NB4 (cell line): ENCODE measurements at regions not wholly inside any gene's neighbourhood (a gene's known extent, or its start where the extent isn't known, plus 50 kb on each side); places are given as distances from the start of the nearest gene placed in this dataset.

Experiments
- DNase-seq: peaks from one replicate; pipeline ENCODE4 v3.0.0; 2010; ENCODE audit warnings: low read depth
- H3K4me3 ChIP-seq: one replicate; pipeline ENCODE4 v1.5.1; 2011; ENCODE audit warnings: mild to moderate bottlenecking, low read depth, low read length, moderate library complexity
- MAX ChIP-seq: IDR thresholded peaks from 2 replicates; pipeline ENCODE4 v1.6.1; 2011; ENCODE audit warnings: low read depth, low read length
- MYC ChIP-seq: IDR thresholded peaks from 2 replicates; pipeline ENCODE4 v1.6.1; 2011; ENCODE audit warnings: low read depth, low read length
- POLR2A ChIP-seq: IDR thresholded peaks from 2 replicates; pipeline ENCODE4 v1.6.1; 2011; ENCODE audit warnings: mild to moderate bottlenecking; ENCODE audit not compliant: insufficient read length; ENCODE audit errors: extremely low read depth
- TF ChIP-seq, protein P1 (sequence below): IDR thresholded peaks from one replicate; pipeline ENCODE4 v1.5.1; 2012; ENCODE audit warnings: low read depth, low read length

DNA sequence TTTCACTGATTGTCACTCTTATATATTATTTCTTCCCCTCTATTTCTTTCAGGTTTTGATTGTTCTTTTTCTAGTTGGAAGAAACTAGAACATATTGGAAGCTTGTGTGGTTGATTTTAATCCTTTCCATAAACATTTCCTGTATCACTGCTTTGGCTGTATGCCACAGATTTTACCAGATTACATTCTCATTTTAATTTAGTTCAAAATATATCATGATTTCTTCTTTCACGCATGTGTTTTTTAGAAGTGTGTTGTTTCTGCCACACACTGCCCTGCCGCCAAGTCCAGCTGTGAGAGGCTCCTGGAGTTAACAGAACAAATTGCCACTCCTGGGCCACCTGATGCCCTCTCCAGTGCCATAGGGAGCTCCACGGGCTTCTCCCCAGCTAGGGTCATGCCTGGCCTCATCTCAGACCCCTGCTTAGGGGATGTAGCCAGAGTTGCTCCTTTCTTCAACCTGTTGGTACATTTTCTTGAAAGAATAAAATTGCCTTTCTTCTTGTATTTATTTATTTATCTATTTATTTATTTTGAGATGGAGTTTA, 206.2 kb upstream of the COPS8 start:
- H3K4me3 ChIP-seq, result no peak overlapping the region
- TF ChIP-seq MAX, result no peak
- no peak for TF ChIP-seq MYC
- TF ChIP-seq, protein P1, sequence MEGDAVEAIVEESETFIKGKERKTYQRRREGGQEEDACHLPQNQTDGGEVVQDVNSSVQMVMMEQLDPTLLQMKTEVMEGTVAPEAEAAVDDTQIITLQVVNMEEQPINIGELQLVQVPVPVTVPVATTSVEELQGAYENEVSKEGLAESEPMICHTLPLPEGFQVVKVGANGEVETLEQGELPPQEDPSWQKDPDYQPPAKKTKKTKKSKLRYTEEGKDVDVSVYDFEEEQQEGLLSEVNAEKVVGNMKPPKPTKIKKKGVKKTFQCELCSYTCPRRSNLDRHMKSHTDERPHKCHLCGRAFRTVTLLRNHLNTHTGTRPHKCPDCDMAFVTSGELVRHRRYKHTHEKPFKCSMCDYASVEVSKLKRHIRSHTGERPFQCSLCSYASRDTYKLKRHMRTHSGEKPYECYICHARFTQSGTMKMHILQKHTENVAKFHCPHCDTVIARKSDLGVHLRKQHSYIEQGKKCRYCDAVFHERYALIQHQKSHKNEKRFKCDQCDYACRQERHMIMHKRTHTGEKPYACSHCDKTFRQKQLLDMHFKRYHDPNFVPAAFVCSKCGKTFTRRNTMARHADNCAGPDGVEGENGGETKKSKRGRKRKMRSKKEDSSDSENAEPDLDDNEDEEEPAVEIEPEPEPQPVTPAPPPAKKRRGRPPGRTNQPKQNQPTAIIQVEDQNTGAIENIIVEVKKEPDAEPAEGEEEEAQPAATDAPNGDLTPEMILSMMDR, result no peak
- TF ChIP-seq POLR2A, result no peak
- no peak for DNase-seq

GRCh38 chr2:236882074-236882473, 203.6 kb upstream of the COPS8 start:
- DNase-seq, result no peak
- no peak overlapping the region for H3K4me3 ChIP-seq
- TF ChIP-seq, protein P1, result no peak
- TF ChIP-seq MYC (no peak), MAX (no peak), POLR2A (no peak)

DNA sequence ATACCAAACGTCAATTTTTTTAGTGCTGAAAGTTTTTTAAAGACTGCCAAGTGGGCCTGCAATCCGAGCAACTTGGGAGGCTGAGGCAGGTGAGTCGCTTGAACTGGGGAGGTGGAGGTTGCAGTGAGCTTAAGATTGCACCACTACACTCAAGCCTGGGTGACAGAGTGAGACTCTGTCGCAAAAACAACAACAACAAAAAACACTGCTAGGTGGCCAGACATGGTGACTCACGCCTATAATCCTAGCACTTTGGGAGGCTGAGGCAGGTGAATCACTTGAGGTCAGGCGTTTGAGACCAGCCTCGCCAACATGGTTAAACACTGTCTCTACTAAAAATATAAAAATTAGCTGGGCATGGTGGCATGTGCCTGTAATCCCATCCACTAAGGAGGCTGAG, 202.8 kb upstream of the COPS8 start:
- H3K4me3 ChIP-seq, result no peak overlapping the region
- TF ChIP-seq MAX (no peak), MYC (no peak), POLR2A (no peak)
- TF ChIP-seq, protein P1, result no peak
- no peak for DNase-seq

GRCh38 chr2:236883819-236884218, 201.9 kb upstream of the COPS8 start:
- DNase-seq, result no peak
- H3K4me3 ChIP-seq, result no peak overlapping the region
- no peak for TF ChIP-seq POLR2A
- TF ChIP-seq MAX, result no peak
- TF ChIP-seq MYC, result no peak
- TF ChIP-seq, protein P1, result no peak

- TF ChIP-seq MAX (no peak), MYC (no peak), POLR2A (no peak)
- TF ChIP-seq, protein P1, result no peak
- DNase-seq, result no peak
- no peak overlapping the region for H3K4me3 ChIP-seq
Measured at GRCh38 chr2:236884569-236885175, 201.0 kb upstream of the COPS8 start.

GRCh38 chr2:236886456-236886855, 199.2 kb upstream of the COPS8 start:
- no peak overlapping the region for H3K4me3 ChIP-seq
- TF ChIP-seq, protein P1, result no peak
- TF ChIP-seq MAX, result no peak
- no peak for TF ChIP-seq POLR2A
- no peak for DNase-seq
